ENCODE measurements at regions not wholly inside any gene's neighbourhood (a gene's known extent, or its start where the extent isn't known, plus 50 kb on each side); places are given as distances from the start of the nearest gene placed in this dataset.
"Not testable (repeated sequence)": the region's sequence is repeated elsewhere in the genome, so short reads cannot be mapped to it uniquely, and the experiment has no call there.

DNA sequence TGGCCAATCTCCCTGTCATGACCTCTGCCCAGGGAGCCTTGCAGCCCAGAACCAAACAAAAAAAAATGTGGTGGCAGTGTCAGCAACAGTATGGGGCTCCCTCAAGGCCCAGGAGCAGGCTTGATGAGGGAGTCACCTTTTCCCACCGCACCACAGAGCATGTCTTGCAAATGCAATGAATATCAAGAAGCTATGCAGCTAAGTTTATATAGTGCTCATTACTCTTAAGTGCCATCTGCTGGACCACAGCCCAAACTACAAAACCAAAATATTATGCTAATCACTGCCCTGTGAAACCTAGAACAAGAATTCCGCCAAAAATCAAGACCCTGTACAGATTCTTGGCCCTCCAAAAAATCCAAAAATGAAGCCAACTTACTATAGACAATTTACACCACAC, 65.9 kb downstream of the PABPC5 start:
- peak; percentile 12 for DNase-seq (ENCODE audit: low spot score)

DNA sequence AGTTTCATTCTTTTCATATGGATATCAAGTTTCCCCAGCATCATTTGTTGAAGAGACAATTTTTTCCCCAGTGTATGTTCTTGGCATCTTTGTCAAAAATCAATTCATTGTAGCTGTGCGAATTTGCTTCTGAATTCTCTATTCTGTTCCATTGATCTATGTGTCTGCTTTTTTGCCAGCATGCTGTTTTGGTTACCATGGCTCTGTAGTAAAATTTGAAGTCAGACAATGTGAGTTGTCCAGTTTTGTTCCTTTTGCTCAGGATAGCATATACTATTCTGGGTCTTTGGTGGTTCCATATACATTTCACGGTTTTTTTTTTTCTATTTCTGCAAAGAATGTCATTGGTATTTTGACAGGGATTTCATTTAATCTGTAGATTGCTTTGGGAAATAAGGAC, 95.6 kb downstream of the PABPC5 start:
- DNase-seq (ENCODE audit: low spot score) = not testable (repeated sequence)

- not testable (repeated sequence) for DNase-seq (ENCODE audit: low spot score)
Observed at GRCh38 chrX:91563127-91563526, 128.5 kb downstream of the PABPC5 start.
